GM18511 (cell line): ENCODE measurements at regions not wholly inside any gene's neighbourhood (a gene's known extent, or its start where the extent isn't known, plus 50 kb on each side); places are given as distances from the start of the nearest gene placed in this dataset.
"Not testable (repeated sequence)": the region's sequence is repeated elsewhere in the genome, so short reads cannot be mapped to it uniquely, and the experiment has no call there.

Experiments used
- ATAC-seq: cut with Tn5 transposase; IDR thresholded peaks from one replicate; pipeline ENCODE4 v1.9.1; 2021; ENCODE audit warnings: mild to moderate bottlenecking, moderate library complexity; ENCODE audit not compliant: unreplicated experiment

DNA sequence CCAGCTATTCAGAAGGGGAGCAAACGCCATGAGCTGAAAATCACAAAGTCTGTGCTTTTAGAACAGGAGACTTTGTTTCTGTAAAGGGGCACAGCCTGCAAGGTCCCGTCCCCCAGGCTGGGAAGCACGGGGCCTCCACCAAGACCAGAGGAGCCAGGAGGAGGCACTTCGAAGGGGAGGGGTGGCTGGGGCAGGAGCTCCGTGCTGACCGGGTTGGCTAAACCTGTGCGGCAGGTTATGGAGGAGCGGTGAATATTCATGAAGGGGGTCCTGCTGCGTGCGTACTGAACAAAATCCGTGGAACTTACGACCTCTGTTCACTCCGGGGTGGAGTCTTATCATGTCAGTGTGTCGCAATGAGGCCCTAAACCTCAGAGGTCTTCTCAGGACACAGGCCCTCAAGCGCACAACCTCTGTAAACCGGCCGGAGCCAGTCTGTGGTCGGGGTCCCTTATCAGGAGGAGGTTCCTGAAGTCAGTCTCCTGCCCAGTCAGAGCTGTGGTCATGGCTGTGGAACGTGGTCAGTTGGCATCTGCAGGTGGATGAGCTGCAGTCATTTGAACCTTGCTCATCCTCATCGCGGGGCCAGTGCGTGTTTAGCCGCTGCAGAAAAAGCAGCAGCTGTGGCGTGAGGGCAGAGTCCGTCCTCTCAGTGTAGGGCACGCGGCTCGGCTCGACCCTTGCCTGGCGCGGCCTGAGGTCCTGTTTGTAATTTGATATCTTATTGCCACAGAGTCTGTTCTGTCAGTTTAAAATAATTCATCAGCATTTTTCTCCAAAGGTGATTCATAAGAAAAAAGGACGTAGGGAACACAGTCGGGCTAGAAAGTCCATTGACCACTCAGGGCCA is 5507.7 kb upstream of the TPTE start:
- ATAC-seq = not testable (repeated sequence)

DNA sequence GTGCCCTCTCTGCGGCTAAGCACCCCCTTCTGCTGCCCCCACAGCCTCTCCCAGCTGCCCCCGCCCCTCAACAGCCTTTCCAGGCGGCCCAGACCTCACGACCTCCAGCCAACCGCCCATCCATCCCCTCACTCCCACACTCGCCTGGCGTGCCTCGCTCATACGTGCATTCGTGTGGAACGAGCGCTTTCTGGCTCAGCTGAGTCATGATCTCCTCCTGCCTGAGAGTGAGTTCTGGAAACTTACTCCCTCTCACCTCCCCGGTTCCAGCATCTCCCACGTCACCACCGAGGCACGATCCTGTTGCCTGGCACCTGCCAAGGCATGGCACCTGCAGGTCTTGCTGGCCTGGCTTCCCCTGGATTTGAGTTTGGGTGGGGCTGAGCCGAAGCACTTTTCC is 5506.2 kb upstream of the TPTE start:
- not testable (repeated sequence) for ATAC-seq

DNA sequence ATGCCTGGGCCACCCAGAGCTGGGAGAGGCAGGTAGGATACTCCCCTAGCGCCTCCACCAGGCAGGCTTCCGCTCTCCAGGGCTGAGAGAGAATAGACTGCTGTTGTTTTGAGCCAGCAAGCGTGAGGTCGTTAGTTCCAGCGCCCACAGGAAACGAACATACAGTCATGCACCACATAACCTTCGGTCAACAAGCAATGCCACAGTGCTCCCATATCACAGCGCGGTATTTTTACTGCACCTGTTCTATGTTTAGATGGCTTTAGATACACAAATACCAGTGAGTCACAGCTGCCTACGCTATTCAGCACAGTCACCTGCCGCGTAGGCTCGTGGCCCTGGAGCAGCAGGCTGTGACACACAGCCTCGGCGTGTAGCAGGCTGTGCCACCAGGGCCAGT is 5502.3 kb upstream of the TPTE start:
- ATAC-seq = peak; percentile 56

DNA sequence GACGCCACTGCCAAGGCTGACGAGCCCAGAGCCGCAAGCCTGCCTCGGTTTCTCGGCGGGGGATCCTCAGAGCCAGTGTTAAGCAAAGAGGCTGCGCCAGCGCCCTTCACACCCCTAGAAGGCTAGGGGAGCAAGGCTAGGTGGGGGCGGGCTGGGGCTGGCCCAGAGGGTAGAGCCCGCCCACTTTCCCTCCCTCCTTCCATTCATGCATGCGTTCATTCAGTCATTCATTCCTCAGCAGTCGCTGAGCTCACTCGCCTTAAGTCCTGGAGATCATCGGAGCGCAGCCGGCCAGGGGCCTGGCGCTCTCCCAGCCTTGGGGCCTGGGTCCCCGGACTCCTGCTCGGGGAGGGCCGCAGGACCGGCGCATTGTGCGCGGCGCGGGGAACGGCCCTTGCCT is 5499.6 kb upstream of the TPTE start:
- ATAC-seq = peak; percentile 51

DNA sequence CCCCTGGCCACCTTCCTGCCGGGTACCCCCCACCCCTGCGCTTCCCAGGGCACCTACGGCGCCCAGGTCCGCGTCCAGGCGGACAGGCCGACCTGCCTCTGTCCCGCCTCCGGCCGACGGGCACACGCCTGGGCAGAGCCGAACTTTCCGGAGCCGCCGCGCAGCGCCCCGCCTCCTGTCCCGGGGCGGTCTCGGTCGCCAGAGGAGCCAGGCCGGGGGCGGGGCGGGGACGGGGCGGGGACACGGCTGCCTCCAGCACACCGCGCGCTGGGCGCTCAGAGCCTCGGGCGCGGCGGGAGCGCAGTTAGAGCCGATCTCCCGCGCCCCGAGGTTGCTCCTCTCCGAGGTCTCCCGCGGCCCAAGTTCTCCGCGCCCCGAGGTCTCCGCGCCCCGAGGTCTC is 5499.1 kb upstream of the TPTE start:
- ATAC-seq = peak; percentile 48

DNA sequence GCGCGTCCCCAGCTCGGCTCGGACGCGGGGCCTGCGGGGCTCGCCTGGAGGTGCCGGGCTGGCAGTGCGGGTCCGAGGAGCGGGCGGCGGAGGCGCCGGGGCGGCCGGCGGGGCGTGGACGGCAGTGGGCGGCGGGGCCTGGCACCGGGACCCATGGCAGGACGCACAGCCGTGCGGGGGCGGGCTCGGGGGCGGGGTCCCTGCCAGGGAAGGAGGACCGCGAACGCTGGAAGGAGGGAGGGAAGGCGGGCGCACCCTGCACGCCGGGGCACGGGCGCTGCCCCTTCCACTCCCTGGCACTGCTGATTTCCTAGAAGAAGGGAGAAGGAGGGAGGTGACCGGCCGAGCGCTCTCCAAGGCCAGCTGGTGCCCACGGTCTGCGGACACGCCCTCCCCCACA is 5498.6 kb upstream of the TPTE start:
- not testable (repeated sequence) for ATAC-seq

DNA sequence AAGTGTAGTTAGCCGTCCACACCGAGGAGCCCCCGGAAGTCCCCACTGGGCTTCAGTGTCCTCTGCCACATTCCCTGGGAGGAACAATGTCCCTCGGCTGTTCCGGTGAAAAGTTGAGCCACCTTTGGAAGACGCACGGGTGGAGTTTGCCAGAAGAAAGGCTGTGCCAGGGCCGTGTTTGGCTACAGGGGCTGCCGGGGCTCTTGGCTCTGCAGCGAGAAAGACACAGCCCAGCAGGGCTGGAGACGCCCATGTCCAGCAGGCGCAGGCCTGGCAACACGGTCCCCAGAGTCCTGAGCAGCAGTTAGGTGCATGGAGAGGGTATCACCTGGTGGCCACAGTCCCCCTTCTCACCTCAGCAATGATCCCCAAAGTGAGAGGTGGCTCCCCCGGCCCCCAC is 5486.2 kb upstream of the TPTE start:
- not testable (repeated sequence) for ATAC-seq

DNA sequence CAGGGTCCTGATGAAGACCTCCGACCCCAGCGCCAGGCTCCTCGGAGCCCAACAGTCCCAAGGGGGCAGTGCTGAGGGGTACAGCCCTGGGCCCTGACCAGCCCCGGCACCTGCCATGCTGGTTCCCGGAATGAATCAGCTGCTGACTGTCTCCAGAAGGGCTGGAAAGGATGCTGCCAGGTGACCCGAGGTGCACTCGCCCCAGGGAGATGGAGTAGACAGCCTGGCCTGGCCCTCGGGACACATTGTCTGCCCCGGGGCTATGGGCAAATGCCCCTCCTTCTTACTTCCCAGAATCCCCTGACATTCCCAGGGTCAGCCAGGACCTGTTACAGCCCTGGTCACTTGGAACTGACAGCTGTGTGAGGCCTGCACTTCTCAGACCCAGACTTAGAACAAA is 5485.8 kb upstream of the TPTE start:
- ATAC-seq = not testable (repeated sequence)

DNA sequence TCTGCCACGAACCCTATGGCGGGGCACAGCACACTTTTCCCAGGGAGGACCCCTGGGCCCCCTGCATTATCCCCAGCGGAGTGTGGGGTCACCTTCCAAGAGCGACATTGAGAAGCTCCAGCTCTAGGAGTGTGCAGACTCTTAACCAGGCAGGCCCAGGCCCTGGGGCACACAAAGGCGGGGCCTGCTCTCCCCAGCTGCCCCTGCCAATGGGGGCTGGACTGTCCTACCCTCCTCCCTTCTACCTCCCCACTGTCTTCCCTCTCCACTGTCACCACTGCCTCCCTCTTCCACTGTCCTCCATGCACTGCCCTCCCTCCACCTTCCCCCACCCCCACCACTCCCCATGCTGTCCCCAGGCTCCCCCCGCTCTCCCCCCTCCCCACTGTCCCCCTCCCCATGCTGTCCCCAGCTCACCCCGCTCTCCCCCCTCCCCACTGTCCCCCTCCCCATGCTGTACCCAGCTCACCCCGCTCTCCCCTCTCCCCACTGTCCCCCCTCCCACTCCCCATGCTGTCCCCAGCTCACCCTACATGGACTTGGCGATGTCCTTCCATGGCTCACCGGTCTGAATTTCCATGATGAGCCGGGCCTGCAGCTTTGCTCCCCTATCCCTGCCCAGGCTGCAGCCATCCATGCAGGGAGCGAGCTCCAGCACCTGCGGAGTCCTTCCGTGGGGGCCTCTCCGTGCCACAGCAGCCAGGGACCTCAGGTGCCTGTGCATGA is 5483.6 kb upstream of the TPTE start:
- ATAC-seq = not testable (repeated sequence)

DNA sequence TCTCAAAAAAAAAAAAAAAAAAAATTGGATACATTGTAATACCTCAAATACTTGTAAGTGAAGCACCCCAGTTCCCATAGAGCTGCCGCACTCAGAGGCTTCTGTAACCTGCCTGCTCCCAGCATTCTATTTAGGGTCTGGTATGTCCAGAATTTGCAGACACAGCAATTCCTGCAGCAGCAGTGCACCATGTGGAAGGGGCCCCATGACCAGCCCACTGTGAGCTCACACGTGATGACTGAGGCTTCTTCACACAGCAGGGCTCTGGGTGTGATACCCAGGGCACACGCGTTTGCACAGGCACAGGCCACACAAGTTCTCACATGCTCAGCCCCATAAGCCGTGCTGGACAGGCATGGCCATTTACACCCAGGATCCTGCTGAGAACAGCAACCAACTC is 5481.5 kb upstream of the TPTE start:
- not testable (repeated sequence) for ATAC-seq

DNA sequence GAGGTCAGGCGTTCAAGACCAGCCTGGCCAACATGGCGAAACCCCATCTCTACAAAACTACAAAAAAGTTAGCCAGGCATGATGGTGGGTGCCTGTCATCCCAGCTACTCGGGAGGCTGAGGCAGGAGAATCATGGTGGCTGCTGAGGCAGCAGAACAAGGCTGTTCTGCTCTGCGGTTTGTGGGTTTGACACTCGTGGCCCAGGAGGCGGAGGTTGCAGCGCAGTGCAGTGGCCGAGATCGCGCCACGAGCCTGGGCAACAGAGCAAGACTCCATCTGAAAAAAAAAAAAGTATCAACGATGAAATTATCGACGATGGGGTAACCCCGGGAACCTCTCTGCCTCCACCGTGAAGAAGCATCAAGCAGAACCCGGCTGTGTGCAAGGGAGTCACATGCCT is 5478.8 kb upstream of the TPTE start:
- not testable (repeated sequence) for ATAC-seq

DNA sequence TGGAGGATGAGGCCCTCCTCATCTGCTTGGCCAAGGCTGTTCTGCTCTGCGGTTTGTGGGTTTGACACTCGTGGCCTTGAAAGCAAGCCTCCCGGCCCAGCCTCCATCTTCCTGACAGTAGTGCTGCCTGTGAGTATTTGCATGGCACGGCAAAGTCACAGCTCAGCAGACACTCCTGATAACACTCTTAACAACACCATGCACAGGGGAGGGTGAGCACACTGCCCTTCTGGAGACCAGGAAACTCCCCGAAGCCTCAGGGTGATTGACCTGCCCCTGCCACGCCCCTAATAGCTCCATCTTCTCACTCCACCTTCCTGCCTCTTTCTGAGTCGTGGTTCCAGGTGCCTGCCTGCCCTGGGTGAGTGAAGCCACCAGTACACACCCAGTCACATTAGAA is 5476.6 kb upstream of the TPTE start:
- ATAC-seq = not testable (repeated sequence)

DNA sequence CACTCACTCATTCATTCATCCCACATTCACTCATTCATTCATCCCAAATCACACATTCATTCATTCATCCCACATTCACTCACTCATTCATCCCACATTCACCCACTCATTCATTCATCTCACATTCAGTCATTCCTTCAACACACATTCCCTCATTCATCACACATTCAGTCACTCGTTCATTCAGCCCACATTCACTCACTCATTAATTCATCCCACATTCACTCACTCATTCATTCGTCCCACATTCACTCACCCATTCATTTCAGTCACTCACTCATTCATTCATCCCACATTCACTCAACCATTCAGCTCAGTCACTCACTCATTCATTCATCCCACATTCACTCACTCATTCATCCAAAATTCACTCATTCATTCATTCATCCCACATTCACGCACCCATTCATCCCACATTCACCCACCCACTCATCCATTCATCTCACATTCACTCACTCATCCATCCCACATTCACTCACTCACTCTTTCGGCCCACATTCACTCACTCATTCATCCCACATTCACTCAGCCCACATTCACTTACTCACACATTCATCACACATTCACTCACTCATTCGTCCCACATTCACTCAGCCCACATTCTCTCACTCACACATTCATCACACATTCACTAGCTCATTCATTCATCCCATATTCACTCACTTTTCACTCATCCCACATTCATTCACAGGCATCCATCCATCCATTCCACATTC is 5469.9 kb upstream of the TPTE start:
- not testable (repeated sequence) for ATAC-seq

DNA sequence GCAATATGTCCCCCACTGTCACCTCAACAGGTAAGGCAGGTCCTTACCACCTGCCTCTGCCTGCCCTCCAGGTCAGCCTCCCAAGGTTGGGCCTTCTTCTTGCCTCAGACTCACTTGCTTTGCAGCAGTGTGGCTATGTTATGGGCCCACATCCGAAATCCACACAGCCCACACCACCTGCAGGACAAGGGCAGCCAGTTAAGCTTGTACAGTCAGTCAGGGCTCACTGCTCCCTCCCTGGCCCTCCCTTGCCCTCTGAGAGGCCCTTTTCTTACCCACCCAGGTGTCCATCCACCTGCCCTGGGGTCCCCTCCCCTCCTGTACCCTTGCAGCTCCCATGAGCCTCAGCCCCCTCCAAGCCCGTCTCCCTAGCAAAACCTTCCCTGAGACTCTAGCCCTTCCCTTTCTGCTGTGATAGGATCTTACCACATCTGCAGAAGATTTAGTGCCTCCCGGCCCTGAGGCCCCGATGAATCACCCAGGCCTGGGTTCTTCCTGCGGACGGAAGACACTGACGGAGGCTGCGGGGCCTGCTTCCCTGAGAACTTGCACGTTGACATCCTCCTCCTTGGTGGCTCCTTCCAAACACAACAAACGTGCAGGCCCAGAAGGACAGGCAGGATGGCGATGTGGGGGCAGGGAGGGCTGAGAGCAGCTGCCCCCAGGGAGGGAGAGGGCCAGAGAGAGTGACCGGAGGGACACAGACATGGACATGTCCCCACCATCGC is 5466.2 kb upstream of the TPTE start:
- ATAC-seq = not testable (repeated sequence)

DNA sequence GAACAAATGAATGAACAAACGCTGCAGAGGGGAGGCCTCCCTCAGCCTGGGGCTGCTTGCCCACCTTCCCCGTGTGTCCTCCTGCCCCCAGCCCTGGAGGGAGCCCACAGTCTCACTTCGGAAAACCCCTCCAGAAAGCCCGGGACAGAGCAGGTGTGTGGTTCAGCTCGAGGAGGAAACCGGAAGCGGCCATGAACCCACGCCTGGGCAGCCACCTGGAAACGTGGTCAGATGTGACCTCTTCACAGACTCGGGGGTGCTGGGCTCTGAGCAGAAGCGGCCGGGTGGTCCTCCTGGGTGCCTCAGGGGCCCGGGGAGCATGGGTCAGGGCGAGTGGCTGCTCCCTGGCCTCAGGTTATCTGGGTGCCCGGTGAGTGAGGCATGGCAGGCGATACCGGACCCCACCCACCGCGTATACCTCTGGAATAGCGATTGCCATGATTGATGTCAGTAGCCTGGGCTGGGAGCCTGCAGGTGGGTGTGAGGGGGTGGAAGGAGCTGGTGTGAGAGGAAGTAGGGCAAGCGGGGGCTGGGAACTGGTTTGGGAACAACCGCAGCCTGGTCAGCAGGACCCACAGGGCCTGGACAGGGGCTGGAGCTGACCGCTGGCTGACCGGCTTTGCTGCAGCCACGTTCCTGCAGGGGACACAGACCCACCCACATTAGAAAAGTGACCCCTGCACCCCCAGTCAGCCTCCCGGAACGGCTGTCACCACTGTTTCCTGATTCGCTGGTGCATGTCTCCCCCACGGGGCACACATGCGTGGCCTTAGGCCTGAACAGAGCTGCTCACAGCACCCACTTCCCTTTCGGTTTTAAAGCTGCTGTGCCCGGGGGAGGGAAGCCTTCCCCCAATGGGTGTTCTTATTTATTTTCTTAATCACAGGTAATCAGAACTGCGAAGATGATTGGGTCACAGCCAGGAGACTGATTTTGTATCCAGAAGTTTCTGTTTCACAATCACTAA is 5465.1 kb upstream of the TPTE start:
- peak; percentile 81 for ATAC-seq

DNA sequence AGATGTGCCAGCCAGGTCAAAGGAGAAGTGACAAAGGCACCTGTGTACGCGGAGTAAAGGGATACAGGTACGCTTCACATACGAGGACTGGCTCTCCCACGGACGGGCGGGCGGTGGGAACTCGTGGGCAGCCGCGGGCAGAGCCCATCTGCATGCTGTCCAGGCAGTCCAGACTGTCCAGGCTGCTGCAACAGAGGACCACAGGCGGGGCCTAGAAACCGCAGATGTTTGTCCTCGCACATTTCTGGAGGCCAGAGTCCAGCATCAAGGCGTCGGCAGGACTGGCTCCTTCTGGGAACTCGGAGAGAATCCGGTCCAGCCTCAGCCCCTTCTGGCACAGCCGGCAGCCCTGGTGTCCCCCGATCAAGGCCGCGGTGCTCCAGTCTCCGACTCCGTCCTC is 5464.3 kb upstream of the TPTE start:
- ATAC-seq = not testable (repeated sequence)

DNA sequence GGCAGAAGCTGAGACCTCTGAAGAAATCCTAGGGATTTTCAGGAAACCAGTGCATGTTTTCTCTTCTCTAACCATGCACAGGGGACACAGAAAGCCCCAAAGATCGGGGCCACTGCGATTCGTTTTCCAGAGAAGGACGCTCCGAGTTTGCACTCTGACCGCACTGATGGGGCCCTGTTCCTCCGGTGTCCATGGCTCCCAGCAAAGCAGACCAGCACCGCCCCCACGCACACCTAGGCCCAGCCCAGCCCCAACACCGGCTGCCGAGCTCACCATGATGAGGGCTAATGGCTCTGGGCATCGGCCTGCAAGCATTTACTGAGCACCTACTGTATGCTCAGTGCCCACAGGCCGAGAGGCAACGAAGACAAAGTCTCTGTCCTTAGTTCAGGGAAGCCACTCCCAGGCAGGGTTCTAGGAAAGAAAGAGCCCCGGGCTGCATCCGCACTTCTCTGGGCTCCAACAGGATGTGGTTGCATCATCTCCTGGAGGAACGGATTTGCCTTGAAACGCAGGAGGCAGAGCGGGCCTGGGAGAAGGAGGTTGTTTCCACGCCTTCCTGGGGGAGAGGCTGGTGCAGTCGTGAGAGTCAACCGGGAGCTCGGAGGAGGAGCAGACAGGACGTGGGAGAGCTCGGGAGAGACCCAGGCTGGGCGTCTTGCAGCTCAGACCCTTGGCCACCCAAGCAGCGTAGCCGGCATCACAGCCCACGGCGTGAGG is 5460.9 kb upstream of the TPTE start:
- not testable (repeated sequence) for ATAC-seq

DNA sequence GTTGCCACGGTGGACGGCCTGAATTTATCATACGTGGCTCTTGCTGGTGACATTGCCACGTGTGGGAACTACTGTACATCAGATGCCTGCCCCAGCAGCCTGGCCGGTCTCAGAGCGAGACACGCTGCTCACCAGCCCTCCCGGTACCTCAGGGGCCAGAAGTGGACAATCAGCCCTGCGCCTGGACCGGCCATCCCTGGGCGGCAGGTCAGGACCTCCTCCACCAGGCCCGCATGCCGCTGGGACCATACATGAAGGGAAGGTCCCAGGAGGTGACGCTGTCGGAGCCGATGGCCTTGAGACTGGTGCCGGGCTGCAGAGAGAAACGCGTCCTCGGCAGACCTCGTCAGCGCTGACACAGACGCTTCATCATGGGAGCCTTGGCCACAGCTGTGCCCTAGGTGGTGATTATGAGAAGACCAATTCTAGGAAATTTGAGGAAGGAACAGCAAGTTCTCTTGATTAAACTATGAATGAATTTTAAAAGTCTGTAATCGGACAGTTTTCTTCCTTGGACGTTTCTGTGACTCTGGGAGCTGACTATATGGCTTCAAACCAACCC is 5456.7 kb upstream of the TPTE start:
- ATAC-seq = not testable (repeated sequence)
